NT2/D1 (cell line): ENCODE measurements at regions not wholly inside any gene's neighbourhood (a gene's known extent, or its start where the extent isn't known, plus 50 kb on each side); places are given as distances from the start of the nearest gene placed in this dataset.

Experiments used
- SUZ12 ChIP-seq: IDR thresholded peaks from 2 replicates; pipeline ENCODE4 v1.6.1; 2011; ENCODE audit not compliant: insufficient read length, insufficient read depth; ENCODE audit errors: extremely low read depth
- YY1 ChIP-seq: IDR thresholded peaks from 2 replicates; pipeline ENCODE4 v1.6.1; 2011; ENCODE audit not compliant: insufficient read length, insufficient read depth

- TF ChIP-seq SUZ12: no peak
- TF ChIP-seq YY1: no peak
Observed at GRCh38 chr2:168394262-168394661, 61.8 kb upstream of the CERS6 start.
